ENCODE measurements at regions not wholly inside any gene's neighbourhood (a gene's known extent, or its start where the extent isn't known, plus 50 kb on each side); places are given as distances from the start of the nearest gene placed in this dataset.
"Not testable (repeated sequence)": the region's sequence is repeated elsewhere in the genome, so short reads cannot be mapped to it uniquely, and the experiment has no call there.

DNA sequence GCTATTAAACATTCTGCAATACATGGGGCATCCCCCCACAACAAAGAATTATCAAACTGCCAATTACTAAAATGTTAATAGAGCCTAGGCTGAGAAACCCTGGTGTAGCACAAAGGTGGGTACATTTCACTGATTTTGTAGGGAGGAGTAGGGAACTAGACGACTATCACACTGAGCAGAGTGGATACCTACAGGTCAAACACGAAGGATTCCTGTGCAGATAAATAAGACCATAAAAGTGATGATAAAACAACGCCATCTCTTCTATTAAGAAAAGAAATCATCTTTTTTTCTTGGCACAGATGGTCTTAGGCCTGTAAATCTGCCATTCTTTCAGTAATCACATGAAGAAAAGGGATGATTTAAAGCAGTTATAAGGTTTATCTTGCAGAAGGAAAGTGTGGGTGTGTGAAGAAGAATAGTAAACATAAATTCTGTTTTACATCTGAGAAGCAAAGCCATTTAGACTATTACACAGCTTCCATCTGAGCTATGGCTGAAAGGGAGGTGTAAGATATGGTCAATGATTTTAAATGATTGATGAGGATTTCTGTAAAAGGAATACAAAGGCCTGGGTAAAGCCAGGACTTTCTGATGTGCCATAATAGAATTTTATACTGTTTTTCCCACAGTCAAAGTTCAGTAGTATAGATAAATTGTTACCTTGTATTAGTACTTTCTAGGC is 429.4 kb upstream of the GOT2 start:
- H3K4me3 ChIP-seq (ENCODE audit: low read depth, low read length) = no peak overlapping the region

DNA sequence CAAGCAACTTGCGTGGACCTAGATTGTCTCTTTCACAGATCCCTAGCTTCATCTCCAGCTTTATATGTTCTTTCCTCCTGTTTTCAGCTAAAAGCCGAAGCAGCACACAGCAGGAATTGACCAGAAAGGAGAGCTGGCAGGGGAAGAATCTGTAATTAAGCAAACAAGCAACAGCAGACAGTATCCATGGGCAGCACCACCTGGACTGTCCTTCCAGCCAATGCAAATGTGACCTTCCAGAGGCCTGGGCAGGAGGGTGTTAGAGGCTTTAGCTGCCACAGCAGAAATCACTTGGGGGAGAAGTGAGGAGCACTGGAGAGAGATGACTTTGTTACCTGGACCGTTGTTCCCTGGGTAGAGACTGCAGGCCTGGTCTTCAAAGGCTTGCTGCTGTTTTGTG is 427.6 kb upstream of the GOT2 start:
- no peak overlapping the region for H3K4me3 ChIP-seq (ENCODE audit: low read depth, low read length)

DNA sequence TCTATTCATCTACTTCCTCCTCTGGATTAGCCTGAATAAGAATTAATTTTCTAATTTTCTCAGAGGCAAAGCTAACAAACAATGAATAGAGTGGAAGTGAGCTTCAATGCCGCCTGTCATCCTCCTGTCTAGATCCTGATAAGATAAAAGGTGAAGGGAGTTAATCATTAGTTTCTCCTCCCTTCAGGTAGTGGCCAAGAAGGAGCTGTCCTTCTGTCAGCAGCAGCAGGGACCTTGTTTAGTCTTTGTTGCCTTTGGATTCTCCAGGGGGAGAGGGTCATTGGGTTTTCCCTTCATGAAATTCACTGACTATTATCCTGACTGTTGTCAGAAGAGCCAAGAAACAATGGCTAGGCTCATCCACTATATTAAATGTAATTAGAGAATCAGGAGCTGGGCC is 420.2 kb upstream of the GOT2 start:
- no peak overlapping the region for H3K4me3 ChIP-seq (ENCODE audit: low read depth, low read length)

DNA sequence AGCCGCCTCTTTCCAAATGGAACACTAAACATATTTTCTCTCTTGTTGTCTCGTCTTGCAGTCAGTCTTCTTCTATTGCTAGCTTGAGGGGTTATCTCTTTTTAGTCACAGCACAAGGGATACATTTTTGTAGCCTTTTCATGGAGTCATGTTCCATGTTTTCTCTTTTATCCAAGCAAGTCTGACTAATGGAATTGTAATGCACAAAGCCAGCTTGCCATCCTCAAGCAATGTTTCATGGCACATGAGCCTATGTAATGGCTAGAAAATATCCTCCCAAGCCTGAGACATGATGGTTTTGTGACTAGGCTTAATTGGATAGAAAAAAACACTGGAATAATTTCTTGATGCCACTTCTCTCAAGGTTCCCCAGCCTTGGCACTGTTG is 414.6 kb upstream of the GOT2 start:
- no peak overlapping the region for H3K4me3 ChIP-seq (ENCODE audit: low read depth, low read length)

DNA sequence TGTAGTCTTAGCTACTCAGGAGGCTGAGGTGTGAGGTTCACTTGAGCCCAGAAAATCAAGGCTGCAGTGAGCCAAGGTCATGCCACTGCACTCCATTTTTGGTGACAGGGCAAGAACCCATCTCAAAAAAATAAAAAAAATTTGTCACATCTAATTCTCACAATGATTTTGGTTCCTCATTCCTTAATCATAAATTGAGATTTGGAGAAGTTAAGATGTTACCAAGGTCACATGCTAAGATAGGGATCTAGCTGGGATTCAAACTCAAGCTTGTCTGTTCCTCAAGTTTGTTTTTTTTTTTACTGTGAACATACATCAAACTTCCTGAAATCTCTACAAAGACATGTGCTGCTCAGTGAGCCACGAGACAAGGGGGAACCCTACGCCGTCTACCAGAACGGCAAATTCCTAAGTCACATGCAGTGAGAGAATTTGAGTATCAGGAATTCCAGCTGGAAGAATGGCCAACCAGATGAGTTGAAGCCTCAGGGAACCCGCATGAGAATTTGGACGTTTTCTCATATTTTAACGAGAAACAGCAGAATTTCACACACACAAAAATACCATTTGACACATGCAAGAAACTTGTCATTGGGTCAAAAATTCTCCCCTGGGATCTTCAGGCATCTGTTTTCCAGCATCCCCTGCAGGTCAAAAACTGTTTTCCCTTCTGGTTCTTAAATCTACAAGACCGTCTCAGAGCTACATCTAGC is 414.1 kb upstream of the GOT2 start:
- H3K4me3 ChIP-seq (ENCODE audit: low read depth, low read length) = no peak overlapping the region

DNA sequence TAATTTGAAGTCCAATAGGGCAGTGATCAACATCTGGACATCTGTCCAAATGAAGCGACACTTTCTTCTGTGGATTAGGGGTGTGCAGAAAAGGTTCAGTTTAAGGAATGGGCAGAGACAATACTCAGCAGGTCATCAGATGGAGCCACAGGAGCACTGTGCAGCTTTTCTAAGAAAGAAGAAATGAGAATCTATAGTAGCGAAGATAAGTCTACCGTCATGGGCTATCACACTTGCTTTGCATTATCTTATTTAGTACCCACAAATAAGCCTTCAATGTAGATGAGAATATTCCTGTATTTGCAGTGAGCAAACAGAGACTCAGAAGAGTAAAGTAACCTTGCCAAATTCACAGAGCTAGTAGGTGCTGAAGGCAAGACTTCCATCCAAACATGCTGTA is 412.0 kb upstream of the GOT2 start:
- no peak overlapping the region for H3K4me3 ChIP-seq (ENCODE audit: low read depth, low read length)

DNA sequence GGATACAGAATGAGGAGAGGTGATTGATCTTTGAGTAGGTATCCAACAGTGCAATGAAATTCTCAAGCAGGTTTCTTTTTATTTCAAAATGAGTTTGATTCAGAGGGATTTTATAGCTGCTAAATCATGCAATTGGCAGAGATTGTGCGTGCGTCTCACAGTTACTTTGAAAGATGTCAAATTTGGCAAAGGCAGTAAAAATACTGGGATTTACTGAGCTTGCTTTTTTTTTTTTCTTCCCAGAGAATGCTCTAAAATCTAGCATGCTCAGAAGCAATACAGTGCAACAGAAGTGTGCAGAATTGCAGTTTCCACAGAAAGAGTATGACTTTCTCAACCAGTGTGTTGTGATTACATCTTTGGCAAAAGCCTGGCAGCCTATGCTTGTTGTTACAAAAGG is 410.7 kb upstream of the GOT2 start:
- H3K4me3 ChIP-seq (ENCODE audit: low read depth, low read length) = no peak overlapping the region

DNA sequence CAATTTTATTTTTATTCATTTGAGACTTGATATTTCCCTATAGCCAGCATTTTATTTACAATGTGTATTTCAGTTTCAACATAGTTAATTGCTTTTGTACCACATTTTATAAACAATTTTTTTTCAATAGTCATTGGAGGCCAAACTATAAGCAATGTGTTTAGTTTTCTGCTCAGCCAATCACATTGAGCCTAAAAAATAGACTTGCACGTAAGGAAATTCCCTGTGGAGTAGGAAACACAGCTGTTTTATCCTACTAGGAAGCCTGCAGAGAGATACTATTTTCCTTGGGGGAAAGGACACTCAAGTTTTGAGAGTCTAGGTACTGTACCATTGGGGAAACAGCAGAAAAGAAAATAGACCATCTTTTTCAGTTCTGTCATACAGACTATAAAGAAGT is 410.2 kb upstream of the GOT2 start:
- H3K4me3 ChIP-seq (ENCODE audit: low read depth, low read length) = no peak overlapping the region

DNA sequence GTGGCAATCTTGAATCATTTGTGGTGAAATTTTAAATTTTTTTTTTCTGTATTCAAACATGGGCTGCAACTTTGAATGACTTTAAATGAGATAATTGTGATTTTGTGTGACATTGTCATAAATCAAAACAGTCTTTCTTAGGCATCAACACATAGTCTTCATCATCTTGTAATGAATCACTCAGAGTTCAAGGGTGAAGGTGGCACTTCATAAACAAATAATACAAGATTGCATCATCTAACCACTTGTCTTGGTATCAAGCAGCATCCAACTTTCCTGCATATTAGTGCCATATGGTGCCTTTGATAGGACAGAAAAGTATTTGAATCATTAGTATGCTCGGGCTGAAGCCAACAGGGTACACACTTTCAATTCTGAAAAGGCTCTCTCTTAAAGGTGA is 392.4 kb upstream of the GOT2 start:
- no peak overlapping the region for H3K4me3 ChIP-seq (ENCODE audit: low read depth, low read length)

DNA sequence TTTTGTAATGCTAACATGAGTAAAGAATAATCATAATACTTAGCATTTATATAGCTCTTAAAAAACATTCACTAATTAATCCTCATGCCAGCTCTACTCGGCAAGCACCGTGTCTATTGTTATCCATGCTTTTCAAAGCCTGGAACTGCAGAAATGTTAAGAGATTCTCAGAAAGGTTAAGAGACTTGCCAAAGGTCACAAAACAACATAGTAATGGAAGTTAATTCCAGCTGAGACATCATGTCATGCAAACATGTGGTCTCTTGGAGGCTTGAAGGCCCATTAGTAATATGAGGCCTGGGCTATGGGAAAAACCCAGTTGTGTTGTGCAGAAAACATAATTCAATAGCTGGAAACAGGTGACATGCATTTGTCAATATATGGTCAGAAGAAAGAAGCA is 389.9 kb upstream of the GOT2 start:
- H3K4me3 ChIP-seq (ENCODE audit: low read depth, low read length) = no peak overlapping the region

DNA sequence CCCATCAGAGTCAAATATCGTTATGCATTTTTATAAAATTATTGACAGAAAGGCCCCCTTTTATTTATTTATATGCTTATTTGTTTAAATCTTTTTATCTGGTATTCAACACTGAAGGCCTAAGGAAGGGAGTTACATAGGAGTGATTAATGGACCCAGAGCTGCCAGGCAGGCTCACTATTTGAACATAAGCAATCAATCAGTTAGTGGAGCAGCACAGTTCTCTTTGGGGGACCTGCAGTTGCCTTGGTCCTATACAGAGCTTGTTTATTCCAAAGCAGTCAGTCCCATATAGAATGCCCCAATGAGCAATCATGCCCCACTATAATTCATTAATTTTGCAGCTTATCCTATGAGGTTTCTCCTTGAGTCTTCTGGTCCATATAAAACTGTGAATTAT is 389.4 kb upstream of the GOT2 start:
- H3K4me3 ChIP-seq (ENCODE audit: low read depth, low read length) = no peak overlapping the region

DNA sequence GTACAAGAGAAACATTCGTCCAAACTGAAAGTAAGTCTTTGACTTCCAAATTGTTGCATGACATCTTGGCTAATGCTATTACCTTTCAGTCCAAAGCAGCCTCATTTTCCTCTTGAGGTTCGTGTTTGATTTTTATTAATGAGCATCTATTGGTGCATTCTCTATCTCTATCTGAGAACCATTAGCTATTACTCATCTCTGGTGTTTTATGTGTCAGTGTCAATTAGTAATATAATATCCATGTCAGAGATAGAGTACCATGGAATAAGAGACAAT is 388.1 kb upstream of the GOT2 start:
- H3K4me3 ChIP-seq (ENCODE audit: low read depth, low read length) = no peak overlapping the region

DNA sequence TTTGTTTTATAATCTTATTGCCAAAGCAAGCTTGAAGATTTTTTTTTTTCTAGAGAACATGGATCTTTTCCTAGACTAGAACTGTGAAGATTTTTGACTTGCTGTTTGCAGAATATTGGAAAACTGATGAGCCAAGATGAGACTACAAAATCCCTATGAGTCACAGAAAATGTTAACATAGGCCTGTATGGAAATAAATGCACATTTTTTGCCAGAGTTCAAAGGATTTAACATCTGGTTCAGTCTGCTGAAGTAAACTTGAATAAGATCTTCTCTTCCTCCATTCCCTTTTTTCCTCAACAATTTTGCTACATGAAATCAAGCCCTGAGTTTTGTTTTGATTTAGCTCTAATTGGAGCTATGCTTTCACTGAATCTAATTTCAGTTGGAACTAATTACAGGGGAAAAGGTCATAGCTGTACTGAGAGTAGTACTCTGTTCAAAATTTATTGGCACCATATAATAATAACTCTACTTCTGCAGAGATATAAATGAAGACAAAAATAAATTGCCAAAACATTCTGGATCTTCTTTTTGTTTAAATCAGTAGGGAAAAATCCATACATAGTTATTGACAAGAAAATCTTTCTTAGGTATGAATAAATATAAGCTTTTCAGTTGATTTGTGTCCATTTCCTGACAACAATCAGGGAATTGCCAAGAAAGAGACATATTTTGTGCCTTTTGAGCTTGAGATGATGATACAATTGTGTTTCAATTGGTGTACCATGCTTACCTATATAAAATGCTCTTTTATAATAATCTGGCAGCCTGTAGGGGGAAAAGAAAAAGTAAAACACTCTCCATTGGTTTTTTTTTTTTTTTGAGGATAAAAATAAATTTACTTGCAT is 387.5 kb upstream of the GOT2 start:
- H3K4me3 ChIP-seq (ENCODE audit: low read depth, low read length) = no peak overlapping the region

DNA sequence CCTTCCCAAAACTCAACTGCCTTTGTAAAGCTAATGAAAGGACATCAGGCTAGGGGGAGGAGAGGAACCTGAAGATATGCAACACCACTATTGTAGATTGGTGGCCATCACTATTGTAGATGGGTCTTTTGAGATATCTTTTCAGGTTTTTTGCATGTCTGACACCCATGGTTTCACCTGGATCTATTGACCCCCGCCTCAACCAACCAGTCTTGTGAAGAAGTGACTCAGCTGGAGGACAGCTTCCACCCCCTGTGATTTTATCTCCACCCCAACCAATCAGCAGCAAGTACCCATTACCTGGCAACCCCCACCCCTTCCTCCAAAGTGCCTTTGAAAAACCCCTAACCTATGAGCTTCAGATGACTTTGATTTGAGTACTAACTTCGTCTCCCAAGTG is 382.6 kb upstream of the GOT2 start:
- no peak overlapping the region for H3K4me3 ChIP-seq (ENCODE audit: low read depth, low read length)

DNA sequence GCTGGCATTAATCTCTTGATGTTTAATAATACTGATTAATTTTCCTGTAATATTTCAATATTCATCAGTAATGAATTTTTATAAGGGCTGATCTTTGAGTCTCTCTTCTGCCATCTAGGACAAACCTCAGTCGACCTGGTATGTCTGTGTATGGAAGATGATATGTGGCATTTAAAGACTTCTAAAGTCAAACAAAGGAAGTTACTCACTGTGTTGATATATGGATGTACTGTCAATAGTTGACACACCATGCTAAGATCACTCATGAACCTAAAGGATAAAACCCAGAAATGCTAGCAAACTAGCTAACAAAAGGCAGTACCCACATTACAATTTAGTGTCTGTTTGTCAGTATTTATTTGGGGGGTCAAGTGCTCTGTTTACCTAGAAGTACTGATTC is 380.7 kb upstream of the GOT2 start:
- H3K4me3 ChIP-seq (ENCODE audit: low read depth, low read length) = no peak overlapping the region

DNA sequence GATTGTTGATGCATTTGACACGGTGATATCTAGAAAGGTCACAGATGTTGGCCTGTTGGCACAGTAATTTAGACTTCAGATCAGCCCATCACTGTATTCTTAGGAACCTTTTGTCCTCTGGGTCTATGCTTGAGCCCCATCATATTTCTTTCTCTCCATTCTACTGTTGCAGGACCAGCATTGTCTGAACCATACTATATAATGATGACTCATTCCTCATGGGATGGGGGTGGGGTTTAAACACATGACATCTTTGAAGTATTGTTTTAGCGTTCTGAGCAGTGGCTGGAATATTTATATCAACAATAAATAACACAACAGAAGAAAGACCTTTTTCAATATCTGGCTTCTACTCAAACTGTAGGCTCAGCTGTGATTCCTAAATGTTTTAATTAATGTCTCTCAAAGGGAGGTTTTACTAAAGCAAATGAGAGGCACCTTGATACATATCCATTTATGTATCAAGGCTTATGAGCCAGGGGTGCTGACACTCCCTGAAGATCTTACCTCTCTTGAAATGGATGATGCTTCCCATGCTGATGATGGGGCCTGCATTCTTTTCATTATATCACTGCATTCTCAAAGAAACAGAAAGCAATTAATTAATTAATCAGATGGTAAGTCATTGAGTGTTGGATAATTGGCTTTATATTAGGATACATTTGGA is 379.0 kb upstream of the GOT2 start:
- no peak overlapping the region for H3K4me3 ChIP-seq (ENCODE audit: low read depth, low read length)

DNA sequence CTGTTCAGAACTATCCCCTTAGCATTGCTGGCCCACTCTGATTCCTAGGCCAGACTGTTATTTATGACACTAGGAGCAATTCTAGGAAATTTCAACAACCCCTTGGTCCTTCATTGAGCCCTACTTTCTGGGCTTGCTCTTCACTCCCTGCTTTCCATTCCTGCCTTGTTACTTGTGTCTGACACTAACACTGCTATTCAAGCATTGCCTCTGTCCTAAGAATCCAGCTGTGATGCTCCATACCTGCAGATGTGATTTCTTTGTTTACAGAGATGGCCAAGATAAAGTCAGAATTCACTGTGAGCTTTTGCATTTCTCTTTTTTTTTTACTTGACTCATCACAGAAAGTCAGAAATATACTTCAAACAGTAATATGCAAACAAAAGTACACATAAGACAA is 377.2 kb upstream of the GOT2 start:
- H3K4me3 ChIP-seq (ENCODE audit: low read depth, low read length) = no peak overlapping the region

DNA sequence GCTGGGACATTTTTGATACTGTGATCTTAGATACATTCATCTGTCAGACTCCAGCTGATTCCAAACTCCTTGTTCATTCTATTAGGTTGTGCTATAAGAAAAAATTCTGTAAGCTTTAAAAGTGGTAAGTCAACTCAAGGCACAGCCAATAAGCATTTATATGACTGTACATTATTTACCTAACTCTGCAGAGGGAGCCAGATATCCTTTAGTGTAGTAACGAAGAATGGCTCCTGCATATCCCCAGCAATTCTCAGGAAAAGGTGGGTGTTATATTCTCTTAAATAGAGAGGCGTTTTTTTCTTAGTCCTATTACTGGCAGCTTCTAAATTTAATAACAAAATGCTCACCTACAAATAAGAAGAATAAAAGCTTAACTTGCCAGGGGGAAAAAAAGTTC is 374.3 kb upstream of the GOT2 start:
- no peak overlapping the region for H3K4me3 ChIP-seq (ENCODE audit: low read depth, low read length)

DNA sequence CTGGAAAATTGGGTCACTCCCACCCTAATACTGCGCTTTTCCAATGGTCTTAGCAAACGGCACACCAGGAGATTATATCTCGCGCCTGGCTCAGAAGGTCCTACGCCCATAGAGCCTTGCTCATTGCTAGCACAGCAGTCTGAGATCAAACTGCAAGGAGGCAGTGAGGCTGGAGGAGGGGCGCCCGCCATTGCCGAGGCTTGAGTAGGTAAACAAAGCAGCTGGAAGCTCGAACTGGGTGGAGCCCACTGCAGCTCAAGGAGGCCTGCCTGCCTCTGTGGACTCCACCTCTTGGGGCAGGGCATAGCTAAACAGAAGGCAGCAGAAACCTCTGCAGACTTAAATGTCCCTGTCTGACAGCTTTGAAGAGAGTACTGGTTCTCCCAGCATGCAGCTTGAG is 362.6 kb upstream of the GOT2 start:
- not testable (repeated sequence) for H3K4me3 ChIP-seq (ENCODE audit: low read depth, low read length)

DNA sequence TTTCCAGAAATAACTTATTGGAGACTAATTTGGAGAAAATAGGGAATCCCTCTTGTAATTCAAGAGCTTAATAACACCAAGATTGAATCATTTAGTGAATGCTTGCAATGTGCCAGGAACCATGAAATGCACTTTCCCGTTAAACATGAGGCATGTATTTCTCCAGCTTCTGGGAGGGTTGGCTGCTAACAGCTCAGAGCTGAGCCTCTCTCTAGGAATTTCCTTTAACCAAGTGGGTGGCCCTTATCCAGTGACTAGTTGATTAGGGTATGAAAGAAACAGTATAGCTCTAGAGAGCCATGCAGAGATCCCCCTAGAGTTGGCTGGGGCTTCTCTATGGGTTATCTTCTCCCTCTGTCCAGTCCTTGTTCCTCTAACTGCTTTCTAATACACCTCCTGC is 356.4 kb upstream of the GOT2 start:
- H3K4me3 ChIP-seq (ENCODE audit: low read depth, low read length) = no peak overlapping the region

DNA sequence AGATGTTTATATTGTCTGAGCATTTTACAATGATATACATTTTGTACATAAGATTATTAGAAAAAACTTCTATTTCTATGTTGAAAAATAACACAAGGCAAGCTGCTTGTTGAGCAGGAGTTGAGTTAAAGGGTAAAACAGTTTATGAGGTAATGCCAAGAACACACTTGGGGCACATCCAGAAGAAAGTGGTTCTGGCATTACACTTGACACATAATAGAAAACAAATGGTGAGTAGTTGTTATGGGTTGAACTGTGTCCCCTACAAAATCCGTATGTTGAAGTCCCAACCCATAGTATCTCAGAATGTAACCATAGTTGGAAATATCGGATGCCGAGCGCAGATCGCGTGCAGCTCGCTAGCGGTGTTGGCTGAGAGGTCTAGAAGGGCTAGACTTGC is 354.3 kb upstream of the GOT2 start:
- no peak overlapping the region for H3K4me3 ChIP-seq (ENCODE audit: low read depth, low read length)

DNA sequence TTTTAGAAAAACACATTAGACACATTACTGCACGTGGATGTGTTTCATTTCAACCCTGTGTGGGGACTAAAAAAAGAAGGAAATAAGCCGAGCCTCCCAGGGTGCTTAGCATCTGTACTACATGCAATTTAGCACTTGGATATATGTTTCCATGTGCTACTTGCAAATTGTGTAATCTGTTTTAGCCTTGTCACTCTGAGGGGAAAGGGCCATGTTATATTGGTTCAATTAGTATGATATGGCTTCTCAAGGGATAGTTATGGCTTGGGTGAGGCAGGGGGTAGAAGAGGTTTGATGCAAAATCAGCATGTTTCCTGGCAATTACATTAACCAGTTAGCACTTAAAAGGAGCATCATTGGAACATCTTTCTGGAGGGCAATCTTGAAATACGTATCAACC is 353.5 kb upstream of the GOT2 start:
- H3K4me3 ChIP-seq (ENCODE audit: low read depth, low read length) = no peak overlapping the region

Measured in iPS-11a (cell line).